Astrocyte (in vitro differentiated cells and primary cell): ENCODE measurements at regions not wholly inside any gene's neighbourhood (a gene's known extent, or its start where the extent isn't known, plus 50 kb on each side); places are given as distances from the start of the nearest gene placed in this dataset.

ENCODE experiments used
- DNase-seq: peaks from one replicate; pipeline ENCODE4 v3.0.0-alpha.2; 2010; ENCODE audit warnings: low read depth
- FAIRE-seq: peaks from 2 replicates; lab custom pipeline; 2011; peaks lifted over from hg19 to GRCh38; lab: Jason Lieb, UNC
- H2AFZ ChIP-seq: 2 replicates; pipeline ENCODE4 v1.6.0; 2012; ENCODE audit warnings: low read depth, low read length, inconsistent platforms
- H3K27ac ChIP-seq: 2 replicates; pipeline ENCODE4 v1.5.1; 2011; ENCODE audit warnings: low read depth, low read length, inconsistent platforms
- H3K27me3 ChIP-seq: 2 replicates; pipeline ENCODE4 v1.6.0; 2011; ENCODE audit warnings: low read length, inconsistent platforms; ENCODE audit not compliant: insufficient read depth
- H3K36me3 ChIP-seq: 2 replicates; pipeline ENCODE4 v1.5.1; 2011; ENCODE audit warnings: low read length, inconsistent platforms; ENCODE audit not compliant: insufficient read depth
- H3K4me1 ChIP-seq: 2 replicates; pipeline ENCODE4 v1.5.1; 2011; ENCODE audit warnings: low read length, inconsistent platforms; ENCODE audit not compliant: insufficient read depth
- H3K4me2 ChIP-seq: 2 replicates; pipeline ENCODE4 v1.6.0; 2012; ENCODE audit warnings: low read length, inconsistent platforms
- H3K4me3 ChIP-seq: 2 replicates; pipeline ENCODE4 v1.5.1; 2011; ENCODE audit warnings: low read depth, mild to moderate bottlenecking, low read length, inconsistent platforms; ENCODE audit not compliant: insufficient read depth
- H3K79me2 ChIP-seq: 2 replicates; pipeline ENCODE4 v1.6.0; 2012; ENCODE audit warnings: mild to moderate bottlenecking, low read length, inconsistent platforms; ENCODE audit not compliant: insufficient read depth
- H3K9ac ChIP-seq: 2 replicates; pipeline ENCODE4 v1.6.0; 2012; ENCODE audit warnings: mild to moderate bottlenecking, low read length, inconsistent platforms
- H3K9me3 ChIP-seq: 2 replicates; pipeline ENCODE4 v1.5.1; 2012; ENCODE audit warnings: low read depth, mild to moderate bottlenecking, low read length, inconsistent platforms; ENCODE audit not compliant: insufficient read depth
- H4K20me1 ChIP-seq: 2 replicates; pipeline ENCODE4 v1.6.0; 2012; ENCODE audit warnings: low read length, inconsistent platforms; ENCODE audit not compliant: insufficient read depth
- H3K27ac Mint-ChIP-seq: one replicate; pipeline ENCODE4 v1.8.0; 2021; ENCODE audit warnings: mild to moderate bottlenecking, mixed read lengths; ENCODE audit not compliant: unreplicated experiment
- H3K27me3 Mint-ChIP-seq: one replicate; pipeline ENCODE4 v1.8.0; 2021; ENCODE audit warnings: low read depth, mixed read lengths; ENCODE audit not compliant: unreplicated experiment
- H3K36me3 Mint-ChIP-seq: one replicate; pipeline ENCODE4 v1.8.0; 2021; ENCODE audit warnings: low read depth, mixed read lengths; ENCODE audit not compliant: unreplicated experiment
- H3K4me1 Mint-ChIP-seq: one replicate; pipeline ENCODE4 v1.8.0; 2021; ENCODE audit warnings: low read depth, mixed read lengths; ENCODE audit not compliant: unreplicated experiment
- H3K4me3 Mint-ChIP-seq: one replicate; pipeline ENCODE4 v1.8.0; 2021; ENCODE audit warnings: mild to moderate bottlenecking, moderate library complexity, mixed read lengths; ENCODE audit not compliant: unreplicated experiment
- H3K9me3 Mint-ChIP-seq: one replicate; pipeline ENCODE4 v1.8.0; 2021; ENCODE audit warnings: mild to moderate bottlenecking, mixed read lengths; ENCODE audit not compliant: unreplicated experiment
- EZH2 ChIP-seq: IDR thresholded peaks from 2 replicates; pipeline ENCODE4 v1.6.1; 2012; ENCODE audit warnings: mild to moderate bottlenecking, low read length, inconsistent platforms; ENCODE audit not compliant: insufficient read depth
- TF ChIP-seq, protein P1 (sequence below): IDR thresholded peaks from 2 replicates; pipeline ENCODE4 v1.5.1; 2011; ENCODE audit warnings: low read depth, mild to moderate bottlenecking, inconsistent platforms, low read length, moderate library complexity; ENCODE audit not compliant: insufficient read depth

- Histone ChIP-seq H3K9ac (no peak overlapping the region), H3K27ac (no peak overlapping the region), H4K20me1 (no peaks in the 10 kb centered on the region), H3K27me3 (no peaks in the 10 kb centered on the region), H3K36me3 (no peaks in the 10 kb centered on the region), H3K4me2 (no peak overlapping the region), H3K4me3 (no peak overlapping the region), H3K79me2 (no peaks in the 10 kb centered on the region), H3K4me1 (no peaks in the 10 kb centered on the region), H2AFZ (no peak overlapping the region), H3K9me3 (no peaks in the 10 kb centered on the region)
- Mint-ChIP-seq H3K36me3 (no peaks in the 10 kb centered on the region), H3K9me3 (no peaks in the 10 kb centered on the region), H3K4me3 (no peak overlapping the region), H3K27ac (no peak overlapping the region), H3K4me1 (no peaks in the 10 kb centered on the region), H3K27me3 (peaks cover 16% of the 10 kb centered on the region)
- TF ChIP-seq, protein P1, sequence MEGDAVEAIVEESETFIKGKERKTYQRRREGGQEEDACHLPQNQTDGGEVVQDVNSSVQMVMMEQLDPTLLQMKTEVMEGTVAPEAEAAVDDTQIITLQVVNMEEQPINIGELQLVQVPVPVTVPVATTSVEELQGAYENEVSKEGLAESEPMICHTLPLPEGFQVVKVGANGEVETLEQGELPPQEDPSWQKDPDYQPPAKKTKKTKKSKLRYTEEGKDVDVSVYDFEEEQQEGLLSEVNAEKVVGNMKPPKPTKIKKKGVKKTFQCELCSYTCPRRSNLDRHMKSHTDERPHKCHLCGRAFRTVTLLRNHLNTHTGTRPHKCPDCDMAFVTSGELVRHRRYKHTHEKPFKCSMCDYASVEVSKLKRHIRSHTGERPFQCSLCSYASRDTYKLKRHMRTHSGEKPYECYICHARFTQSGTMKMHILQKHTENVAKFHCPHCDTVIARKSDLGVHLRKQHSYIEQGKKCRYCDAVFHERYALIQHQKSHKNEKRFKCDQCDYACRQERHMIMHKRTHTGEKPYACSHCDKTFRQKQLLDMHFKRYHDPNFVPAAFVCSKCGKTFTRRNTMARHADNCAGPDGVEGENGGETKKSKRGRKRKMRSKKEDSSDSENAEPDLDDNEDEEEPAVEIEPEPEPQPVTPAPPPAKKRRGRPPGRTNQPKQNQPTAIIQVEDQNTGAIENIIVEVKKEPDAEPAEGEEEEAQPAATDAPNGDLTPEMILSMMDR = no peak
- TF ChIP-seq EZH2 = no peak
- FAIRE-seq = no peak
- DNase-seq = no peak
Measured at GRCh38 chr20:39645131-39645530, 683.0 kb downstream of the DHX35 start.

DNA sequence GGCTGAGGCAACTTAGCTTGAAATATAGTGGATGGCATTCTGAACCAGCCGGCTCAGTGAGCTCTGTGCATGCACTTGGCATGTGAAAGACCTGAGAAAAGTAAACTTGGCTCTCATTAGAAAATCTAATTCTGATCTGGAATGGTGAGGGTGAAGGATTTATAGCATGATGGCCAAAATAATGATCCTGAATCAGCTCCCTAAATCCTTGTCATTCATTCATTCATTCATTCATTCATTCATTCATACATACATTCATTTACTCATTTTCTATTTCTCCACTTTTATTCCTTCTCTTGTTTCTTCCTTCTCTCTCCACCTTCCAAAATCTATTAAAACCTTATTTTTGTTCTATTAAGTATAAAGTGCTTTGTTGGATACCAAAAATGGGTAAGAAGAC lies 681.1 kb downstream of the DHX35 start:
- Mint-ChIP-seq H3K4me1 (no peaks in the 10 kb centered on the region), H3K27me3 (peaks cover 19% of the 10 kb centered on the region), H3K27ac (no peak overlapping the region), H3K4me3 (no peak overlapping the region), H3K36me3 (no peaks in the 10 kb centered on the region), H3K9me3 (no peaks in the 10 kb centered on the region)
- DNase-seq = no peak
- H3K4me2 ChIP-seq = no peak overlapping the region
- no peaks in the 10 kb centered on the region for H3K79me2 ChIP-seq
- FAIRE-seq = no peak
- no peak overlapping the region for H3K27ac ChIP-seq
- TF ChIP-seq EZH2 = no peak
- TF ChIP-seq, protein P1 = no peak
- H4K20me1 ChIP-seq = no peaks in the 10 kb centered on the region
- H3K4me3 ChIP-seq = no peak overlapping the region
- H2AFZ ChIP-seq = no peak overlapping the region
- no peaks in the 10 kb centered on the region for H3K36me3 ChIP-seq
- H3K27me3 ChIP-seq = peaks cover 2% of the 10 kb centered on the region
- H3K9ac ChIP-seq = no peak overlapping the region
- H3K4me1 ChIP-seq = no peaks in the 10 kb centered on the region
- H3K9me3 ChIP-seq = no peaks in the 10 kb centered on the region

DNA sequence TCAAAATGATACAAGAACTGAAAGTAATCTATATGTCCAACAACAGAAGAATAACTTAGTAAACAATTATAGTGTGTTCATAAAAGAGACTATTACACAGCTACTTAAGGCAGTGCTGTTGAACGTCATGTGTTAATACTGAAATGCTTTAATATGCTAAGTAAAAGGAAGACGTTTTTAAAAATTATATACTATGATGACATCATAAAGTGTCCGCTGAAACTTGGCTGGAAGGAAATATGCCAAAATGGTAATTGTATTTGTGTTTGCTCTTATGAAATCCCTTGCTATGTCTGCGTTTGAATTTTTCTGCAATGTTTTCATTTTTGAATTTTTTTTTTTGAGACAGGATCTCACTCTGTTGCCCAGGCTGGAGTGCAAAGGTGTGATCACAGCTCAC lies 679.3 kb downstream of the DHX35 start:
- DNase-seq (no peak), FAIRE-seq (no peak)
- Mint-ChIP-seq H3K27me3 (peaks cover 17% of the 10 kb centered on the region), H3K36me3 (no peaks in the 10 kb centered on the region), H3K4me3 (no peak overlapping the region), H3K9me3 (no peaks in the 10 kb centered on the region), H3K4me1 (no peaks in the 10 kb centered on the region), H3K27ac (no peak overlapping the region)
- Histone ChIP-seq H3K4me2 (no peak overlapping the region), H3K4me1 (no peaks in the 10 kb centered on the region), H3K4me3 (no peak overlapping the region), H2AFZ (no peak overlapping the region), H4K20me1 (no peaks in the 10 kb centered on the region), H3K9ac (no peak overlapping the region), H3K79me2 (no peaks in the 10 kb centered on the region), H3K27ac (no peak overlapping the region), H3K9me3 (no peaks in the 10 kb centered on the region), H3K27me3 (peaks cover 2% of the 10 kb centered on the region), H3K36me3 (no peaks in the 10 kb centered on the region)
- no peak for TF ChIP-seq EZH2
